ENCODE measurements at regions not wholly inside any gene's neighbourhood (a gene's known extent, or its start where the extent isn't known, plus 50 kb on each side); places are given as distances from the start of the nearest gene placed in this dataset.
"Not testable (repeated sequence)": the region's sequence is repeated elsewhere in the genome, so short reads cannot be mapped to it uniquely, and the experiment has no call there.

GRCh38 chr3:194189243-194189791 is 53.4 kb downstream of the HES1 start:
- Mint-ChIP-seq H3K36me3 (ENCODE audit: low read depth) (no peaks in the 10 kb centered on the region), H3K4me3 (no peak overlapping the region), H3K9me3 (no peaks in the 10 kb centered on the region), H3K27me3 (ENCODE audit: low read depth) (peaks cover 3% of the 10 kb centered on the region), H3K4me1 (ENCODE audit: low read depth) (peaks cover 13% of the 10 kb centered on the region), H3K27ac (no peak overlapping the region)
- DNase-seq (ENCODE audit: low spot score) = no peak

GRCh38 chr3:194191850-194192249 is 55.9 kb downstream of the HES1 start:
- not testable (repeated sequence) for DNase-seq (ENCODE audit: low spot score); H3K9me3 Mint-ChIP-seq; H3K36me3 Mint-ChIP-seq (ENCODE audit: low read depth)

GRCh38 chr3:194194051-194194756 is 58.3 kb downstream of the HES1 start:
- Mint-ChIP-seq H3K9me3 (no peaks in the 10 kb centered on the region), H3K4me3 (no peak overlapping the region)

More at GRCh38 chr3:194191850-194192249, 55.9 kb downstream of the HES1 start:
- H3K4me1 Mint-ChIP-seq (ENCODE audit: low read depth) = peaks cover 21% of the 10 kb centered on the region
- not testable (repeated sequence) for H3K27me3 Mint-ChIP-seq (ENCODE audit: low read depth); H3K4me3 Mint-ChIP-seq; H3K27ac Mint-ChIP-seq

GRCh38 chr3:194194757-194195085 is 58.8 kb downstream of the HES1 start:
- Mint-ChIP-seq H3K27me3 (ENCODE audit: low read depth) (peaks cover 17% of the 10 kb centered on the region), H3K4me1 (ENCODE audit: low read depth) (peaks cover 16% of the 10 kb centered on the region), H3K9me3 (no peaks in the 10 kb centered on the region), H3K36me3 (ENCODE audit: low read depth) (no peaks in the 10 kb centered on the region), H3K4me3 (no peak overlapping the region), H3K27ac (no peak overlapping the region)
- DNase-seq (ENCODE audit: low spot score) = no peak

More at GRCh38 chr3:194194051-194194756, 58.3 kb downstream of the HES1 start:
- peaks cover 16% of the 10 kb centered on the region for H3K4me1 Mint-ChIP-seq (ENCODE audit: low read depth)
- H3K36me3 Mint-ChIP-seq (ENCODE audit: low read depth) = no peaks in the 10 kb centered on the region
- DNase-seq (ENCODE audit: low spot score) = no peak
- peaks cover 15% of the 10 kb centered on the region for H3K27me3 Mint-ChIP-seq (ENCODE audit: low read depth)
- peak overlapping the region; percentile 27 for H3K27ac Mint-ChIP-seq

- Mint-ChIP-seq H3K4me1 (ENCODE audit: low read depth) (peaks cover 17% of the 10 kb centered on the region), H3K27ac (no peak overlapping the region), H3K4me3 (no peak overlapping the region), H3K9me3 (no peaks in the 10 kb centered on the region), H3K27me3 (ENCODE audit: low read depth) (peaks cover 22% of the 10 kb centered on the region), H3K36me3 (ENCODE audit: low read depth) (no peaks in the 10 kb centered on the region)
- DNase-seq (ENCODE audit: low spot score) = no peak
These were observed 59.7 kb downstream of the HES1 start for GRCh38 chr3:194195611-194196010.

GRCh38 chr3:194196876-194197275 is 60.9 kb downstream of the HES1 start:
- Mint-ChIP-seq H3K9me3 (no peaks in the 10 kb centered on the region), H3K27me3 (ENCODE audit: low read depth) (peaks cover 30% of the 10 kb centered on the region), H3K27ac (no peak overlapping the region), H3K4me3 (no peak overlapping the region), H3K36me3 (ENCODE audit: low read depth) (no peaks in the 10 kb centered on the region), H3K4me1 (ENCODE audit: low read depth) (peaks cover 17% of the 10 kb centered on the region)
- DNase-seq (ENCODE audit: low spot score) = no peak

GRCh38 chr3:194197396-194197960 is 61.5 kb downstream of the HES1 start:
- no peak overlapping the region for H3K27ac Mint-ChIP-seq
- H3K9me3 Mint-ChIP-seq = no peaks in the 10 kb centered on the region
- H3K4me1 Mint-ChIP-seq (ENCODE audit: low read depth) = peaks cover 21% of the 10 kb centered on the region
- no peak overlapping the region for H3K4me3 Mint-ChIP-seq
- no peak for DNase-seq (ENCODE audit: low spot score)
- peaks cover 32% of the 10 kb centered on the region for H3K27me3 Mint-ChIP-seq (ENCODE audit: low read depth)
- no peaks in the 10 kb centered on the region for H3K36me3 Mint-ChIP-seq (ENCODE audit: low read depth)

- Mint-ChIP-seq H3K4me3 (no peak overlapping the region), H3K9me3 (no peaks in the 10 kb centered on the region), H3K4me1 (ENCODE audit: low read depth) (peaks cover 25% of the 10 kb centered on the region), H3K27ac (no peak overlapping the region), H3K36me3 (ENCODE audit: low read depth) (no peaks in the 10 kb centered on the region), H3K27me3 (ENCODE audit: low read depth) (peaks cover 37% of the 10 kb centered on the region)
- no peak for DNase-seq (ENCODE audit: low spot score)
These were observed 62.2 kb downstream of the HES1 start for GRCh38 chr3:194197981-194198695.

GRCh38 chr3:194198938-194199337 is 63.0 kb downstream of the HES1 start:
- no peaks in the 10 kb centered on the region for H3K36me3 Mint-ChIP-seq (ENCODE audit: low read depth)
- H3K4me1 Mint-ChIP-seq (ENCODE audit: low read depth) = peaks cover 26% of the 10 kb centered on the region
- no peaks in the 10 kb centered on the region for H3K9me3 Mint-ChIP-seq
- H3K27me3 Mint-ChIP-seq (ENCODE audit: low read depth) = peaks cover 44% of the 10 kb centered on the region
- no peak for DNase-seq (ENCODE audit: low spot score)
- H3K27ac Mint-ChIP-seq = no peak overlapping the region
- no peak overlapping the region for H3K4me3 Mint-ChIP-seq

- H3K9me3 Mint-ChIP-seq = no peaks in the 10 kb centered on the region
- H3K36me3 Mint-ChIP-seq (ENCODE audit: low read depth) = no peaks in the 10 kb centered on the region
- H3K27me3 Mint-ChIP-seq (ENCODE audit: low read depth) = peaks cover 53% of the 10 kb centered on the region
- DNase-seq (ENCODE audit: low spot score) = no peak
- no peak overlapping the region for H3K4me3 Mint-ChIP-seq
- H3K4me1 Mint-ChIP-seq (ENCODE audit: low read depth) = peaks cover 24% of the 10 kb centered on the region
- no peak overlapping the region for H3K27ac Mint-ChIP-seq
These were observed 64.6 kb downstream of the HES1 start for GRCh38 chr3:194200422-194201081.

- no peaks in the 10 kb centered on the region for H3K9me3 Mint-ChIP-seq
- H3K27ac Mint-ChIP-seq = no peak overlapping the region
- peak overlapping the region; percentile 2 for H3K4me3 Mint-ChIP-seq
- no peak for DNase-seq (ENCODE audit: low spot score)
- peaks cover 27% of the 10 kb centered on the region for H3K4me1 Mint-ChIP-seq (ENCODE audit: low read depth)
- H3K36me3 Mint-ChIP-seq (ENCODE audit: low read depth) = no peaks in the 10 kb centered on the region
- peaks cover 60% of the 10 kb centered on the region for H3K27me3 Mint-ChIP-seq (ENCODE audit: low read depth)
These were observed 66.2 kb downstream of the HES1 start for GRCh38 chr3:194201953-194202666.

- peak overlapping the region; percentile 82 for H3K4me3 Mint-ChIP-seq
- peak overlapping the region; percentile 75 for H3K27ac Mint-ChIP-seq
- H3K9me3 Mint-ChIP-seq = no peaks in the 10 kb centered on the region
- peak; percentile 8 for DNase-seq (ENCODE audit: low spot score)
- H3K36me3 Mint-ChIP-seq (ENCODE audit: low read depth) = no peaks in the 10 kb centered on the region
- peaks cover 27% of the 10 kb centered on the region for H3K4me1 Mint-ChIP-seq (ENCODE audit: low read depth)
- H3K27me3 Mint-ChIP-seq (ENCODE audit: low read depth) = peaks cover 53% of the 10 kb centered on the region
These were observed 67.6 kb downstream of the HES1 start for GRCh38 chr3:194203482-194204041.
